Endodermal cell (in vitro differentiated cells): ENCODE measurements at regions not wholly inside any gene's neighbourhood (a gene's known extent, or its start where the extent isn't known, plus 50 kb on each side); places are given as distances from the start of the nearest gene placed in this dataset.

Experiments used
- DNase-seq: peaks from one replicate; pipeline ENCODE4 v3.0.0-alpha.2; 2017
- H3K27ac ChIP-seq: 2 replicates; pipeline ENCODE4 v1.5.1; 2013; ENCODE audit warnings: mild to moderate bottlenecking, low read depth, low read length, moderate library complexity
- H3K27me3 ChIP-seq: 2 replicates; pipeline ENCODE4 v1.6.1; 2013; ENCODE audit warnings: mild to moderate bottlenecking, low read length, moderate library complexity; ENCODE audit not compliant: insufficient read depth, control insufficient read depth, poor library complexity, severe bottlenecking
- H3K36me3 ChIP-seq: 2 replicates; pipeline ENCODE4 v1.7.0; 2013; ENCODE audit warnings: mild to moderate bottlenecking, low read length, moderate library complexity; ENCODE audit not compliant: control insufficient read depth, insufficient read depth
- H3K4me1 ChIP-seq: one replicate; pipeline ENCODE4 v1.7.0; 2013; ENCODE audit warnings: low read length; ENCODE audit not compliant: control insufficient read depth, insufficient read depth
- H3K4me3 ChIP-seq: 2 replicates; pipeline ENCODE4 v1.5.1; 2013; ENCODE audit warnings: mild to moderate bottlenecking, low read length, moderate library complexity
- H3K9ac ChIP-seq: 2 replicates; pipeline ENCODE4 v1.6.1; 2013; ENCODE audit warnings: mild to moderate bottlenecking, low read length, moderate library complexity; ENCODE audit not compliant: poor library complexity, severe bottlenecking; ENCODE audit errors: extremely low read depth
- H3K9me3 ChIP-seq: 2 replicates; pipeline ENCODE4 v1.6.1; 2013; ENCODE audit warnings: mild to moderate bottlenecking, low read length, moderate library complexity; ENCODE audit not compliant: control insufficient read depth
- H3K27ac Mint-ChIP-seq: 2 replicates; pipeline ENCODE4 v1.8.0; 2020; ENCODE audit warnings: mixed read lengths
- H3K27me3 Mint-ChIP-seq: 2 replicates; pipeline ENCODE4 v1.8.0; 2021; ENCODE audit warnings: mild to moderate bottlenecking, mixed read lengths; ENCODE audit not compliant: insufficient read depth
- H3K36me3 Mint-ChIP-seq: 2 replicates; pipeline ENCODE4 v1.8.0; 2020; ENCODE audit warnings: low read depth, mixed read lengths
- H3K4me1 Mint-ChIP-seq: 2 replicates; pipeline ENCODE4 v1.8.0; 2020; ENCODE audit warnings: mixed read lengths
- H3K4me3 Mint-ChIP-seq: 2 replicates; pipeline ENCODE4 v1.8.0; 2020; ENCODE audit warnings: mild to moderate bottlenecking, moderate library complexity, mixed read lengths
- H3K9me3 Mint-ChIP-seq: 2 replicates; pipeline ENCODE4 v1.8.0; 2020; ENCODE audit warnings: mild to moderate bottlenecking, mixed read lengths
- CTCF ChIP-seq: fragments of 200-600 bp; sonication (generic); conservative IDR thresholded peaks from 2 replicates; pipeline ENCODE4 v1.5.0; 2021; ENCODE audit warnings: antibody characterized with exemption, mild to moderate bottlenecking
- WGBS, 2 experiments: methylation state at CpG; one replicate each; pipeline versions ENCODE4 v1.1.5 to v1.1.7; 2013; ENCODE audit warnings: missing lambda C conversion rate in 2 of 2, mixed read lengths in 1 of 2; ENCODE audit not compliant: insufficient coverage in 1 of 2, insufficient read length in 1 of 2; 5-methylcytosine and 5-hydroxymethylcytosine counted together

DNA sequence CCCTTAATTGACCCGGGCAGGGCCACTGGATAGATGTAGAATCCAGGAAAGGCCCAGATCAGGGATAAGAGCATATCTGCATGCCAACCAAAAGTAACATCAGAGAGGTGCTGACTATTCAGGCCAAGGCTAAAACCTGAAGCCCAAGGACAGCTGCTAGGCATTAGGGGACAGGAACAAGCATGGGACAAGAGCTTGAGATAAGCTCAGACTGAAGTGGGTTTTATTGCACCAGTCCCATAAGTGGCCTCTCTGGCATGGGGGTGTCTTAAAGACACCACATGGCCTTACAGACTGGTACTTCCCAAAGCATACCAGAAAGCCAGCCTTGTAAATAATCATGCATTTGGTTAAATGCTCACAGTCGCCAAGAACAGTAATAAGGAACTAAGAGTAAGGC lies 376.1 kb downstream of the FBXW7 start:
- DNase-seq: no peak
- H3K9me3 Mint-ChIP-seq: no peaks in the 10 kb centered on the region
- H3K9ac ChIP-seq: no peak overlapping the region

DNA sequence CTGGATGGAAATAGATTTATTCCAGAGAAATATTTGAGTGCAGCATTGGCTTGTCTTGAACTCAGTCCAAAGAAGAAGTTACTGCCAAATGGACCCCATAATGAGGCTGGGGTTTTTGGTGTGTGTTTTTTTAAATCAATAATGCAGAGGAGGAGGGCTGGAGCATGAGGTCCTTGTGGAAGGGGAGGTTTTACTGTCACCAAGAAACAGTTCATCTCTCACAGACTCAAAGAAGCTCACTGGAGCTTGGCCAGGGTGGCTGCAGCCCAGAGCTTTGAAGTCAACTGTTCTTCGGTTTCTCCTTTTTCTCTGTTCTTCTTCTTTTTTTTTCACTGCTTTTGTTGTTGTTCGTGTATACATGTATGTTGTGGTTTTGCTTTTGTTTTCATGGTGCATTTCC lies 377.7 kb downstream of the FBXW7 start:
- Histone ChIP-seq H3K4me3 (no peak overlapping the region), H3K27ac (no peak overlapping the region), H3K9me3 (no peaks in the 10 kb centered on the region), H3K9ac (no peak overlapping the region), H3K27me3 (peaks cover 47% of the 10 kb centered on the region), H3K4me1 (no peaks in the 10 kb centered on the region), H3K36me3 (no peaks in the 10 kb centered on the region)
- no peak for TF ChIP-seq CTCF
- Mint-ChIP-seq H3K27me3 (peaks cover 30% of the 10 kb centered on the region), H3K27ac (no peak overlapping the region), H3K4me3 (no peak overlapping the region), H3K9me3 (no peaks in the 10 kb centered on the region), H3K4me1 (no peaks in the 10 kb centered on the region), H3K36me3 (no peaks in the 10 kb centered on the region)
- DNase-seq: no peak
- WGBS, 2 experiments: 73 to 83% methylated on average over 1 to 2 of the region's 2 CpGs

More for the DNA sequence above, 376.1 kb downstream of the FBXW7 start:
- no peaks in the 10 kb centered on the region for H3K9me3 ChIP-seq
- Mint-ChIP-seq H3K27me3 (peaks cover 28% of the 10 kb centered on the region), H3K4me1 (no peaks in the 10 kb centered on the region), H3K27ac (no peak overlapping the region), H3K4me3 (no peak overlapping the region), H3K36me3 (no peaks in the 10 kb centered on the region)
- H3K27ac ChIP-seq: no peak overlapping the region
- H3K4me1 ChIP-seq: no peaks in the 10 kb centered on the region
- no peak overlapping the region for H3K4me3 ChIP-seq
- TF ChIP-seq CTCF: no peak
- H3K36me3 ChIP-seq: no peaks in the 10 kb centered on the region
- 83 to 86% methylated on average over 1 to 2 of the region's 2 CpGs for WGBS, 2 experiments
- H3K27me3 ChIP-seq: peaks cover 47% of the 10 kb centered on the region

DNA sequence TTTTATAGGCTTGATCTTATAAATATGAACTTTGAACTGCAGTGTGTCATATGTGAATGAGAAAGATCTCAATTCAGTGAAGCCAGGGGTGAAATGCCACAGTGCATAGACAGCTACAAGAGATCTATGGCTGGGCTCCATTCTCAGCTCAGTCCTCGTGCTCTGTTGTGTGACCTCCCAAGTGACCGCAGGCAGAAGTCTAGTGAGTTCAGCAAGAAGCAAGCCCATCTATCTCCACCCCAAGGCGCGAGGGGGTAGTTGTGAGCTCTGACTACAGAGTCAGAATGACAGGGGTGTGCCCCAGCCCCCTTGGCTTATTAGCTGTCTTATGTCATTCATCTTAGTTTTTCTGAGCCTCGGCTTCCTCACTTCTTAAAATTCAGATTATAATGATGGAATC lies 378.3 kb downstream of the FBXW7 start:
- WGBS, 2 experiments: 83 to 90% methylated on average over 3 to 5 of the region's 5 CpGs
- Histone ChIP-seq H3K4me3 (no peak overlapping the region), H3K27ac (no peak overlapping the region), H3K9ac (no peak overlapping the region), H3K27me3 (peaks cover 45% of the 10 kb centered on the region), H3K36me3 (no peaks in the 10 kb centered on the region), H3K9me3 (no peaks in the 10 kb centered on the region), H3K4me1 (no peaks in the 10 kb centered on the region)
- no peak for DNase-seq
- no peak for TF ChIP-seq CTCF
- Mint-ChIP-seq H3K27ac (no peak overlapping the region), H3K36me3 (no peaks in the 10 kb centered on the region), H3K4me3 (no peak overlapping the region), H3K9me3 (no peaks in the 10 kb centered on the region), H3K4me1 (no peaks in the 10 kb centered on the region), H3K27me3 (peaks cover 30% of the 10 kb centered on the region)
